GM12872 (cell line): ENCODE measurements at regions not wholly inside any gene's neighbourhood (a gene's known extent, or its start where the extent isn't known, plus 50 kb on each side); places are given as distances from the start of the nearest gene placed in this dataset.

Experiments
- CTCF ChIP-seq: IDR thresholded peaks from 3 replicates; pipeline ENCODE4 v1.5.1; 2011; ENCODE audit warnings: low read depth, mild to moderate bottlenecking, low read length, moderate library complexity; ENCODE audit not compliant: insufficient read depth

GRCh38 chr6:159118924-159119323 is 50.3 kb upstream of the FNDC1 start:
- no peak for TF ChIP-seq CTCF

- TF ChIP-seq CTCF, result no peak
These were observed 51.6 kb upstream of the FNDC1 start for GRCh38 chr6:159117563-159117962.

GRCh38 chr6:159117046-159117445 is 52.2 kb upstream of the FNDC1 start:
- TF ChIP-seq CTCF, result no peak

- no peak for TF ChIP-seq CTCF
These were observed 52.9 kb upstream of the FNDC1 start for GRCh38 chr6:159116343-159116742.

- no peak for TF ChIP-seq CTCF
These were observed 54.6 kb upstream of the FNDC1 start for GRCh38 chr6:159114569-159114968.

GRCh38 chr6:159113223-159113622 is 56.0 kb upstream of the FNDC1 start:
- TF ChIP-seq CTCF, result no peak

- no peak for TF ChIP-seq CTCF
These were observed 56.5 kb upstream of the FNDC1 start for GRCh38 chr6:159112714-159113113.

- TF ChIP-seq CTCF, result no peak
These were observed 58.5 kb upstream of the FNDC1 start for GRCh38 chr6:159110748-159111147.
